ENCODE measurements at regions not wholly inside any gene's neighbourhood (a gene's known extent, or its start where the extent isn't known, plus 50 kb on each side); places are given as distances from the start of the nearest gene placed in this dataset.

- H3K9ac ChIP-seq (ENCODE audit: extremely low read depth, insufficient read length, low read length), result no peak overlapping the region
- no peak for TF ChIP-seq CTCF (conservative IDR thresholded peaks at IDR 0.05)
- peaks cover 10 to 16% of the 10 kb centered on the region in 2 experiments; a peak in 4 of 5 replicates for H3K9me3 Mint-ChIP-seq
These were observed 134.4 kb upstream of the APCDD1 start for GRCh38 chr18:10319914-10320600.

More at GRCh38 chr18:10319914-10320600, 134.4 kb upstream of the APCDD1 start:
- no peak overlapping the region for H3K4ac ChIP-seq (ENCODE audit: low read depth, low read length)
- H2AFZ ChIP-seq (ENCODE audit: low read length), result no peak overlapping the region
- no peak overlapping the region for H3K18ac ChIP-seq (ENCODE audit: insufficient read length, low read depth, low read length)
- H3K9me3 ChIP-seq (ENCODE audit: control insufficient read depth, low read depth, low read length), result no peaks in the 10 kb centered on the region
- no peak overlapping the region; a peak in 1 of 5 replicates for H3K4me3 Mint-ChIP-seq
- H2BK5ac ChIP-seq (ENCODE audit: insufficient read length, low read length), result no peak overlapping the region
- no peak for DNase-seq
- peaks cover 9% of the 10 kb centered on the region for H3K4me1 ChIP-seq (ENCODE audit: insufficient read depth, low read length)
- no peak overlapping the region for H4K5ac ChIP-seq (ENCODE audit: insufficient read length, low read depth, low read length)
- H2BK20ac ChIP-seq (ENCODE audit: low read depth, low read length, poor library complexity, severe bottlenecking), result no peak overlapping the region
- H3K79me1 ChIP-seq (ENCODE audit: insufficient read depth, low read depth, low read length, poor library complexity, severe bottlenecking), result no peaks in the 10 kb centered on the region
- H3K27ac Mint-ChIP-seq, result no peak overlapping the region; a peak in 2 of 7 replicates
- peaks cover 0 to 15% (median 2%) of the 10 kb centered on the region in 3 experiments; a peak in 3 of 7 replicates for H3K36me3 Mint-ChIP-seq (ENCODE audit: insufficient read depth in 1 of 3, low read depth in 3 of 3)
- H3K79me2 ChIP-seq (ENCODE audit: insufficient read depth, low read length), result no peaks in the 10 kb centered on the region
- H3T11ph ChIP-seq (ENCODE audit: low read length), result no peak overlapping the region
- no peaks in the 10 kb centered on the region for H3K27me3 ChIP-seq (ENCODE audit: insufficient read depth, low read length)
- peaks cover 30 to 33% of the 10 kb centered on the region in 2 experiments for H3K4me1 Mint-ChIP-seq
- no peak overlapping the region for H3K23ac ChIP-seq (ENCODE audit: insufficient read length, low read depth, low read length)
- no peak overlapping the region for H2BK120ac ChIP-seq (ENCODE audit: low read depth, low read length, poor library complexity, severe bottlenecking)
- no peaks in the 10 kb centered on the region; the same call in 1 of the 2 replicates for H3K27me3 Mint-ChIP-seq (ENCODE audit: low read depth)
- no peak overlapping the region for H3K27ac ChIP-seq (ENCODE audit: insufficient read length, low read depth, low read length)
- no peak overlapping the region for H4K91ac ChIP-seq (ENCODE audit: insufficient read length, low read depth, low read length)
- no peak overlapping the region for H2BK12ac ChIP-seq (ENCODE audit: insufficient read length, low read depth, low read length)
- H3K23me2 ChIP-seq (ENCODE audit: insufficient read length, low read depth, low read length, poor library complexity, severe bottlenecking), result no peaks in the 10 kb centered on the region
- H2AK5ac ChIP-seq (ENCODE audit: insufficient read length, low read length), result no peak overlapping the region
- no peak overlapping the region for H3K14ac ChIP-seq (ENCODE audit: insufficient read depth, low read length)
- H3K4me2 ChIP-seq (ENCODE audit: insufficient read depth, insufficient read length, low read length), result no peak overlapping the region
- H2BK15ac ChIP-seq (ENCODE audit: low read depth, low read length), result no peak overlapping the region
- WGBS (ENCODE audit: extremely low coverage, insufficient read length, low lambda C conversion rate), result 100% methylated on average over 1 of the region's 9 CpGs
- no peak overlapping the region for H4K8ac ChIP-seq (replicated peaks; ENCODE audit: insufficient read length, low read depth, low read length)
- H3K56ac ChIP-seq (ENCODE audit: insufficient read length, low read depth, low read length), result no peak overlapping the region
- no peaks in the 10 kb centered on the region for H4K20me1 ChIP-seq (ENCODE audit: control insufficient read depth, insufficient read depth, insufficient read length)

All from H9 (cell line).